NB4 (cell line): ENCODE measurements at regions not wholly inside any gene's neighbourhood (a gene's known extent, or its start where the extent isn't known, plus 50 kb on each side); places are given as distances from the start of the nearest gene placed in this dataset.
A peak's percentile ranks its signal among the peaks of the same experiment; 100 is the strongest.
"Not testable (repeated sequence)": the region's sequence is repeated elsewhere in the genome, so short reads cannot be mapped to it uniquely, and the experiment has no call there.

Source experiments
- DNase-seq: peaks from one replicate; pipeline ENCODE4 v3.0.0; 2010; ENCODE audit warnings: low read depth
- H3K4me3 ChIP-seq: one replicate; pipeline ENCODE4 v1.5.1; 2011; ENCODE audit warnings: mild to moderate bottlenecking, low read depth, low read length, moderate library complexity
- MYC ChIP-seq: IDR thresholded peaks from 2 replicates; pipeline ENCODE4 v1.6.1; 2011; ENCODE audit warnings: low read depth, low read length
- POLR2A ChIP-seq: IDR thresholded peaks from 2 replicates; pipeline ENCODE4 v1.6.1; 2011; ENCODE audit warnings: mild to moderate bottlenecking; ENCODE audit not compliant: insufficient read length; ENCODE audit errors: extremely low read depth
- TF ChIP-seq, protein P1 (sequence below): IDR thresholded peaks from 2 replicates; pipeline ENCODE4 v1.6.1; 2011; ENCODE audit warnings: low read depth, low read length
- TF ChIP-seq, protein P2 (sequence below): IDR thresholded peaks from one replicate; pipeline ENCODE4 v1.5.1; 2012; ENCODE audit warnings: low read depth, low read length

- no peak for DNase-seq
- no peak for TF ChIP-seq POLR2A
- TF ChIP-seq, protein P1, sequence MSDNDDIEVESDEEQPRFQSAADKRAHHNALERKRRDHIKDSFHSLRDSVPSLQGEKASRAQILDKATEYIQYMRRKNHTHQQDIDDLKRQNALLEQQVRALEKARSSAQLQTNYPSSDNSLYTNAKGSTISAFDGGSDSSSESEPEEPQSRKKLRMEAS: no peak
- no peak for TF ChIP-seq MYC
- TF ChIP-seq, protein P2, sequence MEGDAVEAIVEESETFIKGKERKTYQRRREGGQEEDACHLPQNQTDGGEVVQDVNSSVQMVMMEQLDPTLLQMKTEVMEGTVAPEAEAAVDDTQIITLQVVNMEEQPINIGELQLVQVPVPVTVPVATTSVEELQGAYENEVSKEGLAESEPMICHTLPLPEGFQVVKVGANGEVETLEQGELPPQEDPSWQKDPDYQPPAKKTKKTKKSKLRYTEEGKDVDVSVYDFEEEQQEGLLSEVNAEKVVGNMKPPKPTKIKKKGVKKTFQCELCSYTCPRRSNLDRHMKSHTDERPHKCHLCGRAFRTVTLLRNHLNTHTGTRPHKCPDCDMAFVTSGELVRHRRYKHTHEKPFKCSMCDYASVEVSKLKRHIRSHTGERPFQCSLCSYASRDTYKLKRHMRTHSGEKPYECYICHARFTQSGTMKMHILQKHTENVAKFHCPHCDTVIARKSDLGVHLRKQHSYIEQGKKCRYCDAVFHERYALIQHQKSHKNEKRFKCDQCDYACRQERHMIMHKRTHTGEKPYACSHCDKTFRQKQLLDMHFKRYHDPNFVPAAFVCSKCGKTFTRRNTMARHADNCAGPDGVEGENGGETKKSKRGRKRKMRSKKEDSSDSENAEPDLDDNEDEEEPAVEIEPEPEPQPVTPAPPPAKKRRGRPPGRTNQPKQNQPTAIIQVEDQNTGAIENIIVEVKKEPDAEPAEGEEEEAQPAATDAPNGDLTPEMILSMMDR: no peak
- no peak overlapping the region for H3K4me3 ChIP-seq
Observed at GRCh38 chr1:213598263-213598662, 389.5 kb upstream of the PROX1 start.

GRCh38 chr1:213600879-213601278 is 386.9 kb upstream of the PROX1 start:
- no peak for DNase-seq
- TF ChIP-seq, protein P2: no peak
- TF ChIP-seq, protein P1: no peak
- TF ChIP-seq POLR2A (no peak), MYC (no peak)

DNA sequence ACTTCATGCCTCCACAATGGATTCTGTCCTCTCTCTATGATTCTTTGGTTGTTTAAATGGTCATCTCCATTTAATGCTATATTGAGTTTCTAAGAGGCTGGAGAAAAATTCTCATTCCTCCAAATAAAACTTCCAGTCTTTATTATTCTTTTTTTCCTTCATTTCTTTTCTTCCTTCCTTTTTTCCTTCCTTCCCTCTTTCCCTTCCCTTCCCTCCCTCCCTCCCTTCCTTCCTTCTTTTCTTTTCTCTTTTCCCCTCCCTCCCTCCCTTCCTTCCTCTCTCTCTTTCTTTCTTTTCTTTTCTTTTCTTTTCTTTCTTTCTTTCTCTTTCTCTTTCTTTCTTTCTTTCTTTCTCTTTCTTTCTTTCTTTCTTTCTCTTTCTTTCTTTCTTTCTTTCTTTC is 386.1 kb upstream of the PROX1 start:
- H3K4me3 ChIP-seq, DNase-seq: not testable (repeated sequence)

More at GRCh38 chr1:213600879-213601278, 386.9 kb upstream of the PROX1 start:
- no peak overlapping the region for H3K4me3 ChIP-seq

DNA sequence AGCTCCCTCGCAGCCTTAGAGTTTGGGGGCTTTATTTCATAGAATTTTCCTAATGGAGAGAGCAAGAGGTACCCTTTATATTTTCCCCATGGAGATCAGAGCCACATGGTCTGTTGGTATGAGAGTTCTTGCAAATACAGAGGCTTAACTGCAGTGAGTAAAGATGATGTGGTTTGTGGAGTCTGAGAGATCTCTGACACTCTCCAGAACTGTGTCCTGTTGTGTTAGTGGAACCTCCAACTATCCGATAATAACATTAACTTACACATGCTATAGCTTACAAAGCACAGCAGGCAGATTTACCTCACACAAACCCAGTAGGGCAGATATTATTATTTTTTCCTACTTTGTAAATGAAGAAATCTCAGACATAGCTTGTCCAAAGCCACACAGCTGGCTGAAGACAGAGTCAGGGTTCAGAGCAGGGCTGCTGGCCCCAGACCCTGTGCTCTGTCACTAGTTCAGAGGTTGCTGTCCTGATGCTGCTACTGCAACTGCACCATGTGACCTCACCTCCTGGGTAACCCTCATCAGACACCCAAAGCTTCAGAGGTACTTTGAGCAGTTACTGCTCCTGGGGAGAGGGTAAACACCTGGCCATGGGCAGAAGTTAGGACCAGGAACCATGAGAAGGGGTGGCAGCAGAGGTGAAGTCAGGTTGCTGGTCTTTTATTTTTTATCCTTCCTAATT is 384.8 kb upstream of the PROX1 start:
- no peak for DNase-seq
- TF ChIP-seq MYC (no peak), POLR2A (no peak)
- TF ChIP-seq, protein P1: no peak
- TF ChIP-seq, protein P2: no peak
- no peak overlapping the region for H3K4me3 ChIP-seq

- DNase-seq: no peak
- no peak for TF ChIP-seq POLR2A
- TF ChIP-seq, protein P1: no peak
- TF ChIP-seq MYC: no peak
- TF ChIP-seq, protein P2: no peak
- no peak overlapping the region for H3K4me3 ChIP-seq
Observed at GRCh38 chr1:213604477-213604876, 383.3 kb upstream of the PROX1 start.

- TF ChIP-seq, protein P1: no peak
- TF ChIP-seq, protein P2: no peak
- TF ChIP-seq MYC (no peak), POLR2A (no peak)
- H3K4me3 ChIP-seq: no peak overlapping the region
- DNase-seq: peak; percentile 38
Observed at GRCh38 chr1:213605732-213606131, 382.0 kb upstream of the PROX1 start.
